Left lung (tissue), 4 donors: ENCODE measurements at regions not wholly inside any gene's neighbourhood (a gene's known extent, or its start where the extent isn't known, plus 50 kb on each side); places are given as distances from the start of the nearest gene placed in this dataset.
"Not testable (repeated sequence)": the region's sequence is repeated elsewhere in the genome, so short reads cannot be mapped to it uniquely, and the experiment has no call there.

ENCODE experiments used
- ATAC-seq: fragments of 200-7000 bp; cut with Tn5 transposase; one replicate; pipeline ENCODE4 v1.9.1; 2020; ENCODE audit warnings: moderate library complexity
- DNase-seq, 4 donors: peaks; one replicate each; pipeline ENCODE4 v3.0.0-alpha.2; 2013 to 2020
- H3K27ac ChIP-seq, 2 donors: fragments of 200-600 bp; sonication (generic) in 1 of 2; one replicate each; pipeline versions ENCODE4 v1.5.0 to v1.8.0; 2020 to 2021
- H3K27me3 ChIP-seq, 2 donors: fragments of 200-600 bp; sonication (generic) in 1 of 2; one replicate each; pipeline versions ENCODE4 v1.5.0 to v1.8.0; 2020 to 2021
- H3K36me3 ChIP-seq, 2 donors: fragments of 200-600 bp; sonication (generic) in 1 of 2; one replicate each; pipeline versions ENCODE4 v1.5.0 to v1.8.0; 2020 to 2021
- H3K4me1 ChIP-seq, 2 donors: fragments of 200-600 bp; one replicate each; pipeline ENCODE4 v1.8.0; 2021
- H3K4me3 ChIP-seq, 2 donors: fragments of 200-600 bp; sonication (generic) in 1 of 2; one replicate each; pipeline versions ENCODE4 v1.5.0 to v1.8.0; 2020 to 2021; ENCODE audit warnings: mild to moderate bottlenecking in 1 of 2
- H3K9me3 ChIP-seq, 2 donors: fragments of 200-600 bp; sonication (generic) in 1 of 2; one replicate each; pipeline versions ENCODE4 v1.5.0 to v1.8.0; 2020 to 2021
- CTCF ChIP-seq, 2 donors: fragments of 200-600 bp; sonication (generic) in 1 of 2; IDR thresholded peaks; one replicate each; pipeline versions ENCODE4 v1.5.0 to v1.8.0; 2021; ENCODE audit warnings: antibody characterized with exemption in 2 of 2
- intact Hi-C, 2 donors: fragments of 100-400 bp; cut with DNase I; formaldehyde crosslinking; loops; one replicate each; pipeline versions ENCODE4 v1.11.2 to v1.14.2; 2022
- donor health status: DM: no; HTN: yes; CAD: no.
- donor health status: DM: no; HTN: no; CAD: no.

- Histone ChIP-seq H3K27me3 (peaks cover 4 to 35% of the 10 kb centered on the region in 2 donors), H3K4me1 (no peaks in the 10 kb centered on the region), H3K27ac (no peak overlapping the region), H3K9me3 (no peaks in the 10 kb centered on the region), H3K36me3 (no peaks in the 10 kb centered on the region), H3K4me3 (no peak overlapping the region)
- ATAC-seq (no peak), DNase-seq (no peak)
- intact Hi-C loops, result loop anchor here in 1 of 2 donors (5.0 kb wide), 1 partner anchor 189 kb away; no protein-coding TSS in a partner anchor
- TF ChIP-seq CTCF (IDR thresholded peaks at IDR 0.05), result no peak
Measured at GRCh38 chr17:45643591-45643990, 140.5 kb upstream of the CRHR1 start.

- not testable (repeated sequence) for H3K9me3 ChIP-seq, ATAC-seq, DNase-seq, H3K36me3 ChIP-seq, H3K4me3 ChIP-seq, H3K4me1 ChIP-seq, H3K27ac ChIP-seq
- peaks cover 4 to 45% of the 10 kb centered on the region in 2 donors for H3K27me3 ChIP-seq
- intact Hi-C loops, result loop anchor here in 1 of 2 donors (5.0 kb wide), 1 partner anchor 188 kb away; no protein-coding TSS in a partner anchor
Measured at GRCh38 chr17:45644637-45645036, 139.5 kb upstream of the CRHR1 start.

- H3K4me1 ChIP-seq, result no peaks in the 10 kb centered on the region
- TF ChIP-seq CTCF (IDR thresholded peaks at IDR 0.05), result no peak
- no peaks in the 10 kb centered on the region for H3K9me3 ChIP-seq
- H3K4me3 ChIP-seq, result no peak overlapping the region
- no peaks in the 10 kb centered on the region for H3K36me3 ChIP-seq
- ATAC-seq, result no peak
- H3K27ac ChIP-seq, result no peak overlapping the region
- H3K27me3 ChIP-seq, result peaks cover 4 to 52% of the 10 kb centered on the region in 2 donors
- intact Hi-C loops, result no loop called here
- no peak for DNase-seq
Measured at GRCh38 chr17:45645330-45645729, 138.8 kb upstream of the CRHR1 start.

- Histone ChIP-seq H3K4me1 (no peaks in the 10 kb centered on the region), H3K4me3 (no peak overlapping the region), H3K36me3 (no peaks in the 10 kb centered on the region), H3K9me3 (no peaks in the 10 kb centered on the region), H3K27me3 (peaks cover 4 to 63% of the 10 kb centered on the region in 2 donors), H3K27ac (no peak overlapping the region)
- no peak for TF ChIP-seq CTCF (IDR thresholded peaks at IDR 0.05)
- intact Hi-C loops, result no loop called here
- no peak for DNase-seq
- no peak for ATAC-seq
Measured at GRCh38 chr17:45646288-45646988, 137.7 kb upstream of the CRHR1 start.

GRCh38 chr17:45648642-45649041, 135.5 kb upstream of the CRHR1 start:
- no peak for TF ChIP-seq CTCF (IDR thresholded peaks at IDR 0.05)
- Histone ChIP-seq H3K27me3 (peaks cover 4 to 64% of the 10 kb centered on the region in 2 donors), H3K27ac (no peak overlapping the region), H3K36me3 (no peaks in the 10 kb centered on the region), H3K4me1 (no peaks in the 10 kb centered on the region), H3K4me3 (no peak overlapping the region), H3K9me3 (no peaks in the 10 kb centered on the region)
- DNase-seq (no peak), ATAC-seq (no peak)
- intact Hi-C loops, result no loop called here

GRCh38 chr17:45649796-45650195, 134.3 kb upstream of the CRHR1 start:
- Histone ChIP-seq H3K4me3 (no peak overlapping the region), H3K27ac (no peak overlapping the region), H3K27me3 (peaks cover 4 to 64% of the 10 kb centered on the region in 2 donors), H3K9me3 (no peaks in the 10 kb centered on the region), H3K36me3 (no peaks in the 10 kb centered on the region), H3K4me1 (no peaks in the 10 kb centered on the region)
- ATAC-seq, result no peak
- no peak for DNase-seq
- intact Hi-C loops, result no loop called here
- TF ChIP-seq CTCF (IDR thresholded peaks at IDR 0.05), result no peak
